GM12878 (cell line): ENCODE measurements at regions not wholly inside any gene's neighbourhood (a gene's known extent, or its start where the extent isn't known, plus 50 kb on each side); places are given as distances from the start of the nearest gene placed in this dataset.

ENCODE experiments used
- ATAC-seq: fragments of 200-7000 bp; cut with Tn5 transposase; 3 replicates; pipeline ENCODE4 v1.9.1; 2020; ENCODE audit warnings: mild to moderate bottlenecking, moderate library complexity
- BruUV-seq: library from RNA; stranded (reverse); fragments of 400-500 nt; replicated peaks from 2 replicates; lab custom pipeline; 2021; lab: Mats Ljungman, UMichigan
- CTCF ChIA-PET: fragments of 300-600 bp; sonication (Branson Sonifier 250); formaldehyde crosslinking; extraction: SDS; loops from one replicate; lab custom pipeline; 2021; ENCODE audit warnings: inconsistent platforms; lab: Yijun Ruan, JAX
- POLR2A ChIA-PET: fragments of 350-600 bp; formaldehyde crosslinking; extraction: SDS; loops from one replicate; lab custom pipeline; 2021; ENCODE audit warnings: inconsistent platforms; lab: Charles Lee
- RAD21 ChIA-PET: fragments of 300-600 bp; sonication (Branson Sonifier 250); formaldehyde crosslinking; loops from one replicate; lab custom pipeline; 2023; ENCODE audit warnings: antibody characterized with exemption; ENCODE audit not compliant: unreplicated experiment; lab: Charles Lee
- SMC1A ChIA-PET: fragments of 300-600 bp; sonication (Branson Sonifier 250); formaldehyde crosslinking; loops from one replicate; lab custom pipeline; 2023; ENCODE audit not compliant: unreplicated experiment, uncharacterized antibody; lab: Charles Lee
- DNase-seq: peaks from one replicate; pipeline ENCODE4 v3.0.0-alpha.2; 2011; ENCODE audit warnings: low read depth, low spot score
- FAIRE-seq: peaks from 3 replicates; lab custom pipeline; 2011; peaks lifted over from hg19 to GRCh38; lab: Jason Lieb, UNC
- H2AFZ ChIP-seq: 2 replicates; pipeline ENCODE4 v1.6.0; 2011; ENCODE audit warnings: low read depth, low read length, control low read depth; ENCODE audit not compliant: control insufficient read depth
- H3K27ac ChIP-seq: 2 replicates; pipeline ENCODE4 v1.5.1; 2011; ENCODE audit warnings: control low read depth; ENCODE audit not compliant: control insufficient read depth, insufficient read depth
- H3K27me3 ChIP-seq, 2 experiments: replicated peaks in 1 of 2; 2 replicates each; pipeline versions ENCODE4 v1.6.0 to v1.6.1; 2011; ENCODE audit warnings: low read length in 1 of 2; ENCODE audit not compliant: control insufficient read depth in 2 of 2, insufficient read depth in 2 of 2
- H3K36me3 ChIP-seq, 2 experiments: 2 replicates each; pipeline ENCODE4 v1.5.1; 2011; ENCODE audit warnings: low read length in 1 of 2; ENCODE audit not compliant: control insufficient read depth in 2 of 2, insufficient read depth in 2 of 2
- H3K4me1 ChIP-seq: 2 replicates; pipeline ENCODE4 v1.6.1; 2011; ENCODE audit warnings: mild to moderate bottlenecking, low read length, moderate library complexity, mixed read lengths; ENCODE audit not compliant: control insufficient read depth, insufficient read depth
- H3K4me2 ChIP-seq: 2 replicates; pipeline ENCODE4 v1.6.0; 2011; ENCODE audit warnings: control low read depth; ENCODE audit not compliant: control insufficient read depth, insufficient read depth
- H3K4me3 ChIP-seq: fragments of 200-600 bp; sonication (generic); 2 replicates; pipeline ENCODE4 v1.5.1; 2016
- H3K79me2 ChIP-seq: 2 replicates; pipeline ENCODE4 v1.6.0; 2011; ENCODE audit warnings: low read length; ENCODE audit not compliant: control insufficient read depth, insufficient read depth
- H3K9ac ChIP-seq: 2 replicates; pipeline ENCODE4 v1.8.0; 2011; ENCODE audit warnings: low read length, control low read depth, mixed read lengths; ENCODE audit not compliant: control insufficient read depth, insufficient read depth
- H3K9me3 ChIP-seq: replicated peaks from 3 replicates; pipeline ENCODE4 v1.5.1; 2011; ENCODE audit warnings: mild to moderate bottlenecking, low read length; ENCODE audit not compliant: control insufficient read depth, insufficient read depth
- H4K20me1 ChIP-seq: 2 replicates; pipeline ENCODE4 v1.6.0; 2011; ENCODE audit not compliant: control insufficient read depth, insufficient read depth
- EGR1 ChIP-seq, 2 experiments: IDR thresholded peaks; 1 replicate in 1 of 2; 2 replicates in 1 of 2; pipeline ENCODE4 v1.6.1; 2011 to 2012; ENCODE audit warnings: low read depth in 2 of 2, low read length in 2 of 2, borderline replicate concordance in 1 of 2, mild to moderate bottlenecking in 1 of 2, moderate library complexity in 1 of 2
- FOXM1 ChIP-seq: IDR thresholded peaks from 2 replicates; pipeline ENCODE4 v1.6.1; 2012; ENCODE audit warnings: low read depth, mild to moderate bottlenecking, inconsistent platforms, low read length, moderate library complexity
- LARP7 ChIP-seq: fragments of 450-650 bp; IDR thresholded peaks from 2 replicates; pipeline ENCODE4 v1.6.1; 2017; ENCODE audit warnings: mild to moderate bottlenecking
- MEF2B ChIP-seq: fragments of 450-650 bp; IDR thresholded peaks from 2 replicates; pipeline ENCODE4 v1.6.1; 2018; ENCODE audit warnings: mild to moderate bottlenecking, moderate library complexity; ENCODE audit not compliant: partially characterized antibody, poor library complexity, severe bottlenecking
- NFYB ChIP-seq: IDR thresholded peaks from 2 replicates; pipeline ENCODE4 v1.6.1; 2011; ENCODE audit warnings: low read depth, mild to moderate bottlenecking, low read length, improper control_type of control experiment, moderate library complexity; ENCODE audit not compliant: insufficient read depth
- WGBS: methylation state at CpG from one replicate; pipeline ENCODE4 v1.1.6; 2016; ENCODE audit warnings: low lambda C conversion rate; ENCODE audit not compliant: insufficient replicate concordance, insufficient coverage; ENCODE audit errors: missing lambda C conversion rate; 5-methylcytosine and 5-hydroxymethylcytosine counted together
- in situ Hi-C: fragments of 300-500 bp; cut with MboI; formaldehyde crosslinking; loops from 9 replicates; pipeline ENCODE4 v1.14.3; 2018; ENCODE audit warnings: mixed read lengths
- intact Hi-C: fragments of 100-400 bp; cut with micrococcal nuclease; formaldehyde crosslinking; loops from one replicate; pipeline ENCODE4 v1.14.2; 2022; ENCODE audit not compliant: unreplicated experiment
- TF ChIP-seq, protein P1 (sequence below): IDR thresholded peaks from 2 replicates; pipeline ENCODE4 v1.6.1; 2012; ENCODE audit warnings: low read length, inconsistent platforms
- TF ChIP-seq, protein P2 (sequence below): fragments of 150-350 bp; IDR thresholded peaks from 2 replicates; pipeline ENCODE4 v1.6.1; 2016; ENCODE audit warnings: low read depth, low read length

GRCh38 chr5:105977163-105977562, 1693.6 kb downstream of the EFNA5 start:
- DNase-seq (no peak), FAIRE-seq (no peak), ATAC-seq (no peak)
- Histone ChIP-seq H3K27ac (no peak overlapping the region), H3K4me1 (no peaks in the 10 kb centered on the region), H4K20me1 (no peaks in the 10 kb centered on the region), H3K4me2 (no peak overlapping the region), H3K36me3 (no peaks in the 10 kb centered on the region), H3K27me3 (no peaks in the 10 kb centered on the region), H3K9me3 (no peaks in the 10 kb centered on the region), H3K9ac (no peak overlapping the region), H3K79me2 (no peaks in the 10 kb centered on the region), H3K4me3 (no peak overlapping the region), H2AFZ (no peak overlapping the region)
- ChIA-PET SMC1A (no interaction called here), RAD21 (no interaction called here), CTCF (no interaction called here), POLR2A (no interaction called here)
- intact Hi-C loops, result no loop called here
- in situ Hi-C loops, result no loop called here
- TF ChIP-seq MEF2B (no peak), FOXM1 (no peak), EGR1 (IDR thresholded peaks at IDR 0.05; ENCODE audit: borderline replicate concordance in 1 of 2, low read depth in 2 of 2, low read length in 2 of 2) (no peak), LARP7 (no peak), NFYB (no peak)
- TF ChIP-seq, protein P1, sequence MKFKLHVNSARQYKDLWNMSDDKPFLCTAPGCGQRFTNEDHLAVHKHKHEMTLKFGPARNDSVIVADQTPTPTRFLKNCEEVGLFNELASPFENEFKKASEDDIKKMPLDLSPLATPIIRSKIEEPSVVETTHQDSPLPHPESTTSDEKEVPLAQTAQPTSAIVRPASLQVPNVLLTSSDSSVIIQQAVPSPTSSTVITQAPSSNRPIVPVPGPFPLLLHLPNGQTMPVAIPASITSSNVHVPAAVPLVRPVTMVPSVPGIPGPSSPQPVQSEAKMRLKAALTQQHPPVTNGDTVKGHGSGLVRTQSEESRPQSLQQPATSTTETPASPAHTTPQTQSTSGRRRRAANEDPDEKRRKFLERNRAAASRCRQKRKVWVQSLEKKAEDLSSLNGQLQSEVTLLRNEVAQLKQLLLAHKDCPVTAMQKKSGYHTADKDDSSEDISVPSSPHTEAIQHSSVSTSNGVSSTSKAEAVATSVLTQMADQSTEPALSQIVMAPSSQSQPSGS, result no peak
- TF ChIP-seq, protein P2, sequence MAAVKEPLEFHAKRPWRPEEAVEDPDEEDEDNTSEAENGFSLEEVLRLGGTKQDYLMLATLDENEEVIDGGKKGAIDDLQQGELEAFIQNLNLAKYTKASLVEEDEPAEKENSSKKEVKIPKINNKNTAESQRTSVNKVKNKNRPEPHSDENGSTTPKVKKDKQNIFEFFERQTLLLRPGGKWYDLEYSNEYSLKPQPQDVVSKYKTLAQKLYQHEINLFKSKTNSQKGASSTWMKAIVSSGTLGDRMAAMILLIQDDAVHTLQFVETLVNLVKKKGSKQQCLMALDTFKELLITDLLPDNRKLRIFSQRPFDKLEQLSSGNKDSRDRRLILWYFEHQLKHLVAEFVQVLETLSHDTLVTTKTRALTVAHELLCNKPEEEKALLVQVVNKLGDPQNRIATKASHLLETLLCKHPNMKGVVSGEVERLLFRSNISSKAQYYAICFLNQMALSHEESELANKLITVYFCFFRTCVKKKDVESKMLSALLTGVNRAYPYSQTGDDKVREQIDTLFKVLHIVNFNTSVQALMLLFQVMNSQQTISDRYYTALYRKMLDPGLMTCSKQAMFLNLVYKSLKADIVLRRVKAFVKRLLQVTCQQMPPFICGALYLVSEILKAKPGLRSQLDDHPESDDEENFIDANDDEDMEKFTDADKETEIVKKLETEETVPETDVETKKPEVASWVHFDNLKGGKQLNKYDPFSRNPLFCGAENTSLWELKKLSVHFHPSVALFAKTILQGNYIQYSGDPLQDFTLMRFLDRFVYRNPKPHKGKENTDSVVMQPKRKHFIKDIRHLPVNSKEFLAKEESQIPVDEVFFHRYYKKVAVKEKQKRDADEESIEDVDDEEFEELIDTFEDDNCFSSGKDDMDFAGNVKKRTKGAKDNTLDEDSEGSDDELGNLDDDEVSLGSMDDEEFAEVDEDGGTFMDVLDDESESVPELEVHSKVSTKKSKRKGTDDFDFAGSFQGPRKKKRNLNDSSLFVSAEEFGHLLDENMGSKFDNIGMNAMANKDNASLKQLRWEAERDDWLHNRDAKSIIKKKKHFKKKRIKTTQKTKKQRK, result no peak
- WGBS, result 55% methylated on average over 3 of the region's 3 CpGs
- no TSS peak for BruUV-seq
